T47D (cell line): ENCODE measurements at regions not wholly inside any gene's neighbourhood (a gene's known extent, or its start where the extent isn't known, plus 50 kb on each side); places are given as distances from the start of the nearest gene placed in this dataset.
"Not testable (repeated sequence)": the region's sequence is repeated elsewhere in the genome, so short reads cannot be mapped to it uniquely, and the experiment has no call there.

Source experiments
- DNase-seq, 2 experiments: peaks; one replicate each; pipeline versions ENCODE4 v3.0.0 to v3.0.0-alpha.2; 2011 to 2012; ENCODE audit warnings: low read depth in 1 of 2, low spot score in 1 of 2
- JUND ChIP-seq: IDR thresholded peaks from 2 replicates; pipeline ENCODE4 v1.6.1; 2012; ENCODE audit warnings: low read depth
- in situ Hi-C: cut with HindIII; loops from 2 replicates; pipeline ENCODE4 v1.10.0; 2016; ENCODE audit warnings: low sequenced_read_pairs, low pct_unique_long_range_greater_than_20kb

GRCh38 chr2:31675485-31675901, 94.8 kb upstream of the SRD5A2 start:
- in situ Hi-C loops = no loop called here

GRCh38 chr2:31674446-31674845, 93.7 kb upstream of the SRD5A2 start:
- in situ Hi-C loops = no loop called here
- DNase-seq = no peak
- no peak for TF ChIP-seq JUND

More at GRCh38 chr2:31675485-31675901, 94.8 kb upstream of the SRD5A2 start:
- no peak for TF ChIP-seq JUND
- peak in 1 of 2 experiments; percentile 19 for DNase-seq

GRCh38 chr2:31666878-31667277, 86.1 kb upstream of the SRD5A2 start:
- no peak for TF ChIP-seq JUND
- in situ Hi-C loops = no loop called here

GRCh38 chr2:31664949-31665724, 84.4 kb upstream of the SRD5A2 start:
- no peak for TF ChIP-seq JUND
- in situ Hi-C loops = no loop called here
- no peak for DNase-seq

More at GRCh38 chr2:31666878-31667277, 86.1 kb upstream of the SRD5A2 start:
- DNase-seq = no peak

GRCh38 chr2:31660812-31661335, 80.1 kb upstream of the SRD5A2 start:
- no peak for DNase-seq
- in situ Hi-C loops = no loop called here
- no peak for TF ChIP-seq JUND

GRCh38 chr2:31660165-31660564, 79.4 kb upstream of the SRD5A2 start:
- in situ Hi-C loops = no loop called here
- TF ChIP-seq JUND = no peak
- DNase-seq = no peak

- TF ChIP-seq JUND = no peak
- in situ Hi-C loops = no loop called here
- DNase-seq = no peak
Observed at GRCh38 chr2:31654241-31654640, 73.5 kb upstream of the SRD5A2 start.

- no peak for TF ChIP-seq JUND
- in situ Hi-C loops = no loop called here
Observed at GRCh38 chr2:31651736-31652135, 71.0 kb upstream of the SRD5A2 start.

GRCh38 chr2:31651267-31651666, 70.5 kb upstream of the SRD5A2 start:
- no peak for DNase-seq
- no peak for TF ChIP-seq JUND
- in situ Hi-C loops = no loop called here

More at GRCh38 chr2:31651736-31652135, 71.0 kb upstream of the SRD5A2 start:
- no peak for DNase-seq

- TF ChIP-seq JUND = no peak
- in situ Hi-C loops = no loop called here
- DNase-seq = no peak
Observed at GRCh38 chr2:31644551-31644950, 63.8 kb upstream of the SRD5A2 start.

GRCh38 chr2:31642707-31643106, 62.0 kb upstream of the SRD5A2 start:
- in situ Hi-C loops = no loop called here
- no peak for TF ChIP-seq JUND
- no peak for DNase-seq

- in situ Hi-C loops, DNase-seq: not testable (repeated sequence)
Observed at GRCh38 chr2:31632201-31632600, 51.5 kb upstream of the SRD5A2 start.
